Kidney epithelial cell (primary cell): ENCODE measurements at regions not wholly inside any gene's neighbourhood (a gene's known extent, or its start where the extent isn't known, plus 50 kb on each side); places are given as distances from the start of the nearest gene placed in this dataset.

Source experiments
- DNase-seq: peaks from one replicate; pipeline ENCODE4 v3.0.0-alpha.2; 2010; ENCODE audit warnings: low read depth
- H3K27me3 ChIP-seq: 2 replicates; pipeline ENCODE4 v1.6.0; 2011; ENCODE audit warnings: low read length; ENCODE audit not compliant: control insufficient read depth, insufficient read depth
- H3K36me3 ChIP-seq: 2 replicates; pipeline ENCODE4 v1.5.1; 2011; ENCODE audit warnings: low read length; ENCODE audit not compliant: control insufficient read depth, insufficient read depth
- H3K4me3 ChIP-seq: 2 replicates; pipeline ENCODE4 v1.5.1; 2011; ENCODE audit warnings: low read depth, mild to moderate bottlenecking, control low read depth, low read length
- TF ChIP-seq, protein P1 (sequence below): IDR thresholded peaks from 2 replicates; pipeline ENCODE4 v1.5.1; 2011; ENCODE audit warnings: mild to moderate bottlenecking, moderate library complexity, low read length, control low read depth, inconsistent platforms; ENCODE audit not compliant: insufficient read depth, poor library complexity, severe bottlenecking

DNA sequence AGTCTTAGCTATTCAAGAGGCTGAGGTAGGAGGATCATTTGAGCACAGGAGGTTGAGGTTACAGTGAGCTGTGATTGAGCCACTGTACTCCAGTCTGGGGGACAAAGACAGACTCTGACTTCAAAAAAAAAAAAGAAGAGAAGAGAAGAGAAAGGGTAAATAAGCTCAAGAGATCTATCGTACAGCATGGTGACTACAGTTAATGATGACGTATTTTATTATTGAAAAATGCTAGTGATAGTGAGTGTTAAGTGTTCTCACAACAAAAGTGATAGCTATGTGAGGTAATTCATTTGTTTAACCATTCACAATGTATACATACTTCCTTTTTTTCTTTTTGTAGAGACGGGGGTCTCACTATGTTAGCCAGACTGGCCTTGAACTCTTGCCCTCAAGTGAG is 121.5 kb upstream of the RPL34 start:
- no peaks in the 10 kb centered on the region for H3K27me3 ChIP-seq
- H3K36me3 ChIP-seq: no peaks in the 10 kb centered on the region
- TF ChIP-seq, protein P1, sequence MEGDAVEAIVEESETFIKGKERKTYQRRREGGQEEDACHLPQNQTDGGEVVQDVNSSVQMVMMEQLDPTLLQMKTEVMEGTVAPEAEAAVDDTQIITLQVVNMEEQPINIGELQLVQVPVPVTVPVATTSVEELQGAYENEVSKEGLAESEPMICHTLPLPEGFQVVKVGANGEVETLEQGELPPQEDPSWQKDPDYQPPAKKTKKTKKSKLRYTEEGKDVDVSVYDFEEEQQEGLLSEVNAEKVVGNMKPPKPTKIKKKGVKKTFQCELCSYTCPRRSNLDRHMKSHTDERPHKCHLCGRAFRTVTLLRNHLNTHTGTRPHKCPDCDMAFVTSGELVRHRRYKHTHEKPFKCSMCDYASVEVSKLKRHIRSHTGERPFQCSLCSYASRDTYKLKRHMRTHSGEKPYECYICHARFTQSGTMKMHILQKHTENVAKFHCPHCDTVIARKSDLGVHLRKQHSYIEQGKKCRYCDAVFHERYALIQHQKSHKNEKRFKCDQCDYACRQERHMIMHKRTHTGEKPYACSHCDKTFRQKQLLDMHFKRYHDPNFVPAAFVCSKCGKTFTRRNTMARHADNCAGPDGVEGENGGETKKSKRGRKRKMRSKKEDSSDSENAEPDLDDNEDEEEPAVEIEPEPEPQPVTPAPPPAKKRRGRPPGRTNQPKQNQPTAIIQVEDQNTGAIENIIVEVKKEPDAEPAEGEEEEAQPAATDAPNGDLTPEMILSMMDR: no peak
- no peak overlapping the region for H3K4me3 ChIP-seq
- no peak for DNase-seq

GRCh38 chr4:108493596-108493931 is 126.8 kb upstream of the RPL34 start:
- Histone ChIP-seq H3K36me3 (no peaks in the 10 kb centered on the region), H3K27me3 (no peaks in the 10 kb centered on the region), H3K4me3 (no peak overlapping the region)
- DNase-seq: no peak
- TF ChIP-seq, protein P1: no peak

DNA sequence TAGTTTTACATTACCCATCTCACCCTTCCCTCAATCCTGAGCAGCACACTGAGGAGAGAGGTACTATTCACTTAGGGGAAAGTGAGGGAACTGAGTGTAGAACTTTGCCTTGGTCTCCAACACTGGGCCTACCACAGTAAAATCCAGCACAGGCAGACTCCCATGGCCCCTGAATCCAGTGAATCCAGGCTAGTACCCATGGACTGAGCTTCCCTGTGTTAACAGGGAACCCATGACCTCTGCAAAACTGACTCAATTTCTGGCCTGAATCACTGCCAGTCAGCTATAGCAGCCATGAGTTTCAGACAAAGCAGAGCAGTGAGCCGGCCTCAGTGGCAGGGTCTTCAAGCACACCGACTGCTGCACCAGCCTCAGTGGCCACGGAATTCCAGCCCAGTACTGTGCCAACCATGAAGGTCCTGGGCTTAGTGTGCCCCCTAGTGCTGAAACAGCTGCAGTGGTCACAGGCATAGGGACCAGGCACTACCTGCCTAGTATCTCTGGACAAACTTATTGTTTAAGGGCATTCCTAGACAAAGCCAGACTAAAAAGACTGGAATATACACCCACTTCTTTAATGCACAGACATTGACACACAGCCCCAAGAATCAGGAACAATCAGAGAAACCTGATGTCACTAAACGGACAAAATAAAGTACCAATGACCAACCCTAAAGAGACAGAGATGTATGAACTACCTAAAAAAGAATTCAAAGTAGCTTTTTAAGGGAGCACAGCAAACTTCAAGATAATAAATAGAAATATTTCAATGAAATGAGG is 127.4 kb upstream of the RPL34 start:
- Histone ChIP-seq H3K4me3 (no peak overlapping the region), H3K36me3 (no peaks in the 10 kb centered on the region), H3K27me3 (no peaks in the 10 kb centered on the region)
- TF ChIP-seq, protein P1: peak; percentile 43
- DNase-seq: no peak

GRCh38 chr4:108488865-108489264 is 131.5 kb upstream of the RPL34 start:
- H3K36me3 ChIP-seq: no peaks in the 10 kb centered on the region
- no peak overlapping the region for H3K4me3 ChIP-seq
- DNase-seq: no peak
- TF ChIP-seq, protein P1: no peak
- H3K27me3 ChIP-seq: no peaks in the 10 kb centered on the region

GRCh38 chr4:108486046-108486445 is 134.3 kb upstream of the RPL34 start:
- no peaks in the 10 kb centered on the region for H3K36me3 ChIP-seq
- no peak for DNase-seq
- H3K4me3 ChIP-seq: no peak overlapping the region
- H3K27me3 ChIP-seq: no peaks in the 10 kb centered on the region
- TF ChIP-seq, protein P1: no peak

GRCh38 chr4:108484187-108484586 is 136.2 kb upstream of the RPL34 start:
- H3K36me3 ChIP-seq: no peaks in the 10 kb centered on the region
- H3K27me3 ChIP-seq: no peaks in the 10 kb centered on the region
- H3K4me3 ChIP-seq: no peak overlapping the region
- TF ChIP-seq, protein P1: no peak
- DNase-seq: no peak
